NCI-H1105 treated with DMSO at 0.1 percent for 48 hours (cell line): ENCODE measurements at regions not wholly inside any gene's neighbourhood (a gene's known extent, or its start where the extent isn't known, plus 50 kb on each side); places are given as distances from the start of the nearest gene placed in this dataset.

Experiments
- DNase-seq: peaks from one replicate; lab custom pipeline; 2025; lab: John Stamatoyannopoulos, UW

DNA sequence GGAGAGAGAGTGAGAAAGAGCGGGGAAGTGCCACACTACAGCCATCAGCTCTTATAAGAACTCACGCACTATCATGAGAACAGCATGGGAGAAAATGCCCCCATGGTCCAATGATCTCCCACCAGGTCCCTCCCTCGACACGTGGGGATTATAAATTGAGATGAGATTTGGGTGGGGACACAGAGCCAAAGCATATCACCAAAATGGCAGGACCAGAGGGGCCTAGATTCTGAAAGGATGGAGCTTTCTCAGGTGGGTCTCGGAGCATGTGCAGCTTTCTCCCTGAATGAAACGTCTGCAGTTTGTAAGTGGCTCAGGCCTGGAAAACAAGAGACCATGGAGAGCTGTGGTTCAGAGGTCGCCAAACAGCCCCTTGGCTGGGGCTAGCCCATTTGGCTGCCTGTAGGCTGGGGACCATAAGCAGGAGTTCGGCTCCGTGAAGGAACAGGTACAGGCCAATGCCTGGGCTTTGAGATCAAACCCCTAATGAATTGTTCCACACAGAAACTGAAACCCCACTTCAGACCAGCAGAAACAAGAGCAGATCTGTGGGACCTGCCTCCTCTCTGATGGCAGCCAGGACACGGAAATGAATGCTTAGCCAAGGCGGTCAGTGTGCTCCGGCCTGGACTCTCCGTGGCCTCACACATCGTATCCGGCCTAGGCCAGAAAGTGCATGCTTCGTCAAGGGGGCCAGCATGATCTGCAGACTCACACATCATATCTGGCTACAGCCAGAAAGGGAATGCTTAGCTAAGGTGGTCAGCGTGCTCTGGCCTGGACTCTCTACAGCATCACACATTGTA is 111.2 kb upstream of the TMEM18 start:
- no peak for DNase-seq

DNA sequence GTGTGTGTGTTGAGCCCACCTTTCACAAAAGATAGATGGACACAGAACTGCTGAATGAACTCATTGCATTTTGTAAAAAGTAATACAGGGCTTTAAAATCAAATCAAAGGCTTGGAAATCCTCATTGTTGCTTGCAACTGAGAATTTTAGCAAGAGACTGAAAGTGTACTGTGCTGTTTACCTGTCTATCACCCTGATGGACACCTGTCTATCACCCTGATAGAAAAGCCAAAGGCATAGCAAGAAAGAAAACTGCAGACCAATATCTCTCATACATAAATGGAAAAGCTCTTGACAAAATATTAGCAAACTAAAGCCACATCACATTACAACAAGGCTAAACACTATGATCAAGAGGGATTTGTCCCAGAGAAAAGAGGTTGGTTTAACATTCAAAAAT is 107.5 kb upstream of the TMEM18 start:
- no peak for DNase-seq

DNA sequence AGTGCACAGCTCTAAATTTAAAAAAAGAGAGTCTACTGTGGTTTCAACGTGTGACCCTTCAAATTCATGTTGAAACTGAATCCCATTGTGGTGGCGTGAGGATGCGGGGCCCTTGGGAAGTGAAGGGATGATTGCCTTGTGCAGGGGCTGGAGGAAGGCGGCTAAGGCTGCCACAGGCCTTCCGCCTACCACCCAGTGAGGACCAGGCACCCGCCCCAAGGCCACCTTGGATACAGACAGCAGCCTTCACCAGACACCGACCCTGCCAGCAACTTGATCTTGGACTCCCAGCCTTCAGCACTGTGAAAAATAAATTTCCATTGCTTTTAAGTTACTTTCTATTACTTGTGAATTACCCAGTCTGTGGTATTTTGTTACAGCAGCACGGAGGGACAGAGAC is 103.4 kb upstream of the TMEM18 start:
- no peak for DNase-seq

DNA sequence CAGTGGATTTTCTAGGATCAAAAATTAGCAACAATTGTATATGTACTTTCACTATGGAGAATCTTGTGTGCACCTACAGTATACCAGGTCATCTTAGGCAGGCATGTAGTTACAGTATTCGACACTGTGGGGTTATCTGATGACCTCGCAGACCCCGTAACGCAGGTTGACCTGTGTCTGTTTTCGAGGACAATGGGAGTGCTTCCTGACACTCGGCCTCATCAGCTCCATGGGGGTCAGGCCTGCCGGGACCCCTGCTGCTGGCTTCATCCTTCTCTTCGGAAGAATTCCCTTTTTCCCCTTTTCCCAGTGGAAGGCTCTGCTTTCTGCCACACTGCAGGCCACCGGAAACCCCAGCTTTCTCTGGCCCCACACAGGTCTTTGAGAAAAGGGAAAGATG is 102.8 kb upstream of the TMEM18 start:
- no peak for DNase-seq

DNA sequence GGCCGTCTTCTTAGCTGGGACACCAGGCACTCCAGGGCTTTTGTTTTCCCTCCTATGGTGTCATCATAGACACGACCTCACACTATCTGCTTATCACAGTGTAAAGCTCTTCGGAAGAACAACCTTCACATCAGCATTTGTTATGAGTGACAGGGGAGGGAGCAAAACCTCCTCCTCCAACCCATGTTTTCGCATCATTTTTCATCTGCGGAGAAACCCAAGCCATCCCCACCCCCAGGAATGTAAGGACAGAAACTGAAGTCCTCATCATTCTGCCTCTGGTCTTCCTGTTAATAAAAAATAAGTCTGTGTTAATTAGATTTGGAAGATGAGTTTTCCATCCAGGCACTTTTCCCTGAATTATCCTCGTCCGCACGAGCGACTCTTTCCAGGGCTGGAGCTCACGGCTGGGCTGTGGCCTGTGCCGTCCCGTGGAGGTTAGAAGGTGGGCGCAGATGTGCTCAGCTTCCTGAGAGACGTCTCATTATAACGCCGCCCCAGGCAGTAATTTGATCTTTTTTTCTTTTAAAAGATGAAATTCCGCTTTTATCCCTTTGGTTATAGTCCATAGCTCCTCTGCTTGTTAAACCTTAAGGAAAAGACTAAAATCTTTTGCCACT is 101.6 kb upstream of the TMEM18 start:
- no peak for DNase-seq

DNA sequence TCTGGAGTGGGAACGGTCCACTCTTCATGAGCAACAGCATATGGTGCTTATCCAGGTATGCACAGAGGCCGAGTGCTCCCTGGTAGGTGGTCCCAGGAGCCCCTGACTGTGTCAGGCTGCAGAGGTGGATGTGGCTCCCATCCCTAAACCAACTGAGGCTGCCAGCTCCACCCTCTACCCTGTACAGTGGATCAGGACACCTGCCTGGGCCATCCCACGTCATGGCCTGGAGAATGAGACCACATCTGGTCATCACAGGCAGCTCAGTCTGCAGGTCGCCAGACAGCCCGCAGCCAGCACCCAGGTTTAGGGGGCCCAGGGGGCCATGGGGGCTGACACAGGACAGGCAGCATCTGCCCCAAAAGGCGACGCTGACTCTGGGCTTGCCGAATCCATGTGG is 100.3 kb upstream of the TMEM18 start:
- no peak for DNase-seq

DNA sequence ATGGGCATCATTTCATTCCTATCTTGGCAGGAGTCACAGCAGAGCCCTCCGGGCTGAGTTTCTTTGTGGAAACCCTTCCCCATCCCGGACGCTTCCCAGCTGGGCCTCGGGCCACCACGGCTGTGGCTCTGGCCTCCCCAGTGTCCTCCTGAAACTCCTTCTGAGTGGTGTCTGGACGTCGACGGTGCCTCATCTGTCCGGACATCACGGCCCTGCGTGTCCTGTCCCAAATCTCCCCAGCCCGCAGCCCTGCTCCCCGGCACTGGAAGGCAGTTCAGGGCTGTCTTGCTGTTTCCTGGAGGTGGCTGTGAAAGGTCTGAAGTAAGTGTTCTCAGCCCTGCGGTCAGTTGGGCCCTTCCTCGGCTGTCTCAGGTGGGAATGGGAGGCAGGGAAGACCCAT is 99.8 kb upstream of the TMEM18 start:
- DNase-seq, result no peak

DNA sequence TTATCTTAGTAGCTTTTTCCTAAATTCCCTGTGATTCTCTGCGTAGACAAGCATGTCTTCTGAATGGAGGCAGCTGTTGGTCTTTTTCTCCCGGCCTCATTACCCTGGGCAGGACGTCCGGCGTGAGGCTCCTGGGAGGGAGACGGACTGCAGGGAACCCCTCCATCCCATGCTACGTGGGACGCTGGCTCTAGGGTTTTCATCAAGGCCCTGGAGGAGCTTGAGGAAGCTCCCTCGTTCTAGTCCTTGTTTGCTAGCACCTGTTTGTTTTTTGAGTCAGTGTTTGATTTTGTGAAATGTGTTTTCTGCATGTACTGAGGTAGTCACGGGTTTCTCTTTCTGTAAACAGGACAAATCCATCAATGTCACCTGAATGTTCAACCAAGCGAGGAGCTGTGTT is 99.3 kb upstream of the TMEM18 start:
- DNase-seq, result no peak

DNA sequence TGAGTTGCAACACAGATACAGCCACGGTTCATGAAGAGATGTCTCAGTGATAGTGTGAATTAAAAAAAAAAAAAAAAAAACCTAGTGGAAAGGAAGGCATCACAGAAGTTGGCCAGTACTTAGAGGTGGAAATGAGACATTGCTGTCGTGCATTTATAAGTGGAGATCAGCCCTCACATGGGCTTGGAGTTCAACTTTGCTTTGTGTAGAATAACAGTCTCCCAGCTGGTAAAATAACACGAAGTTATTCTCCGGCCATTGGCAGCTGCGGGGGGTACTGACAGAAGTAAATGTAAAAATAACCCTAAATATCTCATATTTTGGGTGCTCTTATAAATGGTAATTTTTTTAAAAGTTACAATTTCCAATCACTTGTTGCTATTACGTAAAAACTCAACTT is 98.8 kb upstream of the TMEM18 start:
- no peak for DNase-seq

DNA sequence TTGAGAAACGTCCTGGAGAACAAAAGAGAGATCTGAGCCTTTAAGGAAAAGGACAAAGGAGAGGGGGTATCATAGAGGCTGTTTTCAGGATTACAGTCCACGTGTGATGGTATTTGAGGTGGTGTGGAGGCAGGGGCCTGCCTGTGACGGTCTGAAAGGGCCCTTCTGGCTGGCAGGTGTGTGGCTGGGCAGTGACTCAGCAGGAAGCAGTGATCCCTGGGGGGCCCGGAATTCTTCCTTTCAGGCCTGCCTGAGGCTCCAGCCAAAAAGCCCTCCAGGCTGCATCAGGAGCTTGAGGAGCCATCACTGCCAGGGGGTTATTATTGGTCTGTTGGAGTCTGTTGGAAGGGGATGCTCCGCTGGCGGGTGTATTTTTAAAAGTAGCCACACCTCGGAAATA is 97.2 kb upstream of the TMEM18 start:
- no peak for DNase-seq

DNA sequence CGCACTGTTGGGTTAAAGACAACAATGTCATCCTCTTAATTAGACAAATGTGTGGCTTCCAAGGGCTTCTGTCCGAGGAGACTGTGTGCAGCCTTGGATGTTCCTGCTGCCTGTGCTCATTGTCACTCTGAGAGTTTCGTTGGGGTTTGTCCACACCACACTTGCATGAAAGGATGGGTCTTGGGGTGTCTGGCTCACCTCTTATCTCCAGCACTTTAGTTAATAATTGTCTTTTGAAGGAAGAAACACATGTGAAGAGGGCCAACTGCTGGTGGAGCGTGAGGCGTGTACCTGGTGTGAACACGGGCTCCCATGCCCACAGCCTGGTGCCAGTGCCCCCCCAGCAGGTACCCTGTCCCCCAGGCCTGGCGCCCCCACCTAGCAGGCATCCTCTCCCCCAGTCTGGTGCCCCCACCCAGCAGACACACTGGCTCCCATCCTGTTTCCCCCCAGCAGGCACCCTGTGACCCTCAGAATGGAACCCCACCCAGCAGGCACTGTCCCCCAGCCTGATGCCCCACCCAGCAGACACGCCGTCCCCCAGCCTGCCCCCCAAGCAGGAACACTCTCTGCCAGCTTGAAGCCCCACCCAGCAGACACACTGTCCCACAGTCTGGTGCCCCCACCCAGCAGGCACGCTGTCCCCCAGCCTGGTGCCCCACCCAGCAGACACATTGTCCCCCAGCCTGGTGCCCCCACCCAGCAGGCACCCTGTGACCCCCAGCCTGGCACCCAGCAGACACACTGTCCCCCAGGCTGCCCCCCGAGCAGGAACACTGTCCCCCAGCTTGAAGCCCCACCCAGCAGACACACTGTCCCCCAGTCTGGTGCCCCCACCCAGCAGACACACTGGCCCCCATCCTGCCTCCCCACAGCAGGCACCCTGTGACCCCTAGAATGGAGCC is 96.3 kb upstream of the TMEM18 start:
- no peak for DNase-seq

DNA sequence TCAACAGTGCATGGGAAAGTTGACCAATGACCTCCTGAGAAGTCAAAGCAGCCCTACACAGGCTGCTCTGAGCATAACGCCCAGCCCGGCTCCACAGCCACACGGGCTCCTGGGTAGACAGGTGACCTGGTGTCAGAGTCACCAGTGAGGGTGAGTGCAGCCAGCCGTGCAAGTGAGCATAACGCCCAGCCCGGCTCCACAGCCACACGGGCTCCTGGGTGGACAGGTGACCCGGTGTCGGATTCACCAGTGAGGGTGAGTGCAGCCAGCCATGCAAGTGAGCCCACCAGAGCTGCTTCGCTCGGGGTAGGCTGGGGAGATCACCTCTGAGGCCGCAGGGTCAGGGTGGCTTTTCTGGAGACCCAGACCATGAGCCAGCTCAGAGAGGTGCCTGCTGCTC is 94.3 kb upstream of the TMEM18 start:
- no peak for DNase-seq

DNA sequence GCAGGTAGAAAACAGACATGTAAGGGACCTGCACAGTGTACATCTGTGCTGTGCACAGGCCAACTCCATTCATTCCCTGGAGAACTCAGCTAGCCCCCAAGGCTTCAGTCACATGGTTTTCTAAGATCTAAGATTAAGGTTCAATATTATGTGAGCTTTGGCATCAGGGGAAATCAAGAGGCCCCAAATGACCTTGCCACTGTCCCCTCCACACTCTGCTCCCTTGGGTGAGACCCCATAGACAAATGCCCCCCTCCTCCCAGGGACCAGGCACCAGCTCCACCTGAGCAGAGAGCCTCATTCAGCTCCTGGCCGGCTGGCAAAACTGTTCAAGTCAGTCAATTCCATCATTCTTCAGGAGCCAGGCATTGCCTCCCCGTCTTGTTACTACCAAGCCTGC is 93.6 kb upstream of the TMEM18 start:
- no peak for DNase-seq

DNA sequence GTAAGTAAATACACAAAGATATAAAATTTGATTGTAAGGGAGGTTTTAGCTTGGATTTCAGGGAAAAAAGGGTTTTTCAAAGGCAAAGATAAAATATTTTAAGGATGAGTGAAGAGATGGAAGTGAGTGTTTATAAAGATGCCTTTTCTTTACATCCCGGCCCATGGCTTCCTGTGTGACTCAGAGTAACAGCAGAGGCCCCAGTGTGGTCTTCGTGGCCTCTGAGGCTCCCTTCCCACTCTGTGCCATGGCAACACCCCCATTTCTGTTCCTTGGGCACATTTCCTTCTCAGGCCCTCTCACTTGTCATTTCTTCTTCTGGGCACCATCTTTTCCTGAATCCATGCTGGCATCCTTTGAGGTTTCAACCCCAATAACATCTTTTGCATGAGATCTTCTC is 92.6 kb upstream of the TMEM18 start:
- no peak for DNase-seq

DNA sequence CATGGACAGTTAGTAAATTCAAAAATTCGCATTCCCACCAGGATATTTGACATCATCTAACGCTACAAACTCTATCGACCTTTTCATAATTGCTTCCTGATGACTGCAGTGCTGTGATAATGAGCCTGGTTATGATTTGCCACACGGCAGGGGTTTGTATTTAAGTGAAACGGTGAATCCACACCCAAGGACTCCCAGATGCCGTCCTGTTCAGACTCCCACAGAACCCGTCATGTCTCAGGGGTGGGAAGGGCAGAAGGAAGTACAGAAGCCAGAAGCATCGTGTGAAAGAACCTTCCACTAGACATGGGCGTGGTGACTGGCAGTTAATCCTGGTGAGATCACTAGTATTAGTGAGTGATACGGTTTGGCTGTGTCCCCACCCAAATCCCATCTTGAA is 91.2 kb upstream of the TMEM18 start:
- no peak for DNase-seq

DNA sequence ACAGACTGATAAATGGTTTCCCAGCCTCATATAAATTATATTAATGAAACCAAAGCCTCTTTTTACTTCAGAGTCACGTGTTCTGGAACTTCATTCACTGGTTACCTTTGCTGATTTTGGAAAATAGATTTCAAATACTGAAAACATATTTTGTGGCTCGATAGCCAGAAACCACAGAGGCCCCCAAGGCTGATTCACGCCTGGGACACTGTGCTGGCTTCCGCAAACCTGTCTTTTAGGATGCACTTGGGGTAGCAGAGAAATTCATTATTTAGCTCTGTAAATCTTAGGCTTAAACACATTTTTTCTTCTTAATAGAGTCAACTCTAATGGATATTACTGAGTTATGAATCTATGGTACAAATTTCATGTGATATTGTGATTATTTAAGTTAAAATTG is 90.7 kb upstream of the TMEM18 start:
- DNase-seq, result no peak

DNA sequence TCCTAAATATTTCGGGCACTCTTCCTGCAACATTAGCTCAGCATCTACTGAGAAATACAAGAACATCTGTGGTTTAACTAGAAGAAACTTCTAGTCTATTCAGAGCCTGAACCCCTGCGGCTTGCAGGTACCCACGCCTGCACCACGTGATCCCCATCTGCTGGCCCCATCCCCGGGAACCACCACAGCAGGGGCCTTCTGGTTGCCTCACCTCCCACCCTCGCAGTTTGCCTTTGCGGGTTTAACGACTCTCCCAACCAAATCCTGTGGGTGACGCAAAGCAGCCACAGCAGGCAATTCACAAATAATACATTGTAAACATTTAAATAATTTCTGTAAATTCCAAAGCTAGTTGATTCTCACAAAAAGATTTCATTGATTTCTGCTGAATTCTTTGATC is 90.2 kb upstream of the TMEM18 start:
- DNase-seq, result no peak

DNA sequence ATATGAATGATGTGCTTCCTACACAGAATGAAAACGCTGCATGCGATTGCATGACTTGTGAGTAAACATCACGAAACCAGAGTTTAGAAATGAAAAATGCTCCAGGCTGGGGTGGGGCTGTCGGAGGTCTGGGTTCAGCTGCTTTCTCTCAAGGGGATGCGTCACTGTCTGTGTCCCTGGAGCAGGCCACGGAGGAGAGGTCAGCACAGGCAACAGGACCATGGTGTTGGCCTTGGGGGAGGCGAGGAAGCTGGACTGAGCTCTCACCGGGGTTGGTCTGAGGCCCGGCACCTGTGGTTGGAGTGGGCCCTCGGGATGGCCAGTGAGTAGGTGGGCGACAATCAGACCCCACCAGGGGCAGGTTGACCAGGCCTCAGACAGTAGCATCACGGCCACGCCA is 89.0 kb upstream of the TMEM18 start:
- DNase-seq, result no peak

DNA sequence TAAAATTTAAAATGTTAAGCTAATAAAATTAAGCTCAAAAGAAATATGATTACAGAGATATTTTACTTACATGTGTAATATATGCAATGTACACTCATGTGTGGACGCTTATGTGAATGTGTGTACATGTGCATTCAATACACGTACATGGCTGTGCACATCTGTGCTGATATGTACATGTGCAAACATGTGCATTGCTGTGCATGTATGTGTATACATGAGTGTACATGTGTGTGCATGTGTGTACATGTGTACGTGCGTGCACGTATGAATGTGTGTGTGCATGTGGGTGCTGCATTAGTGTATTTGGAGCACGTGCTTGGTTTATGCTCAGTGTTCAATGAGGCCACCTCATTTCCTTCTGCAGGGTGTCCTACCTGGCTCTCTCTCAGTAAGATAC is 88.2 kb upstream of the TMEM18 start:
- no peak for DNase-seq

DNA sequence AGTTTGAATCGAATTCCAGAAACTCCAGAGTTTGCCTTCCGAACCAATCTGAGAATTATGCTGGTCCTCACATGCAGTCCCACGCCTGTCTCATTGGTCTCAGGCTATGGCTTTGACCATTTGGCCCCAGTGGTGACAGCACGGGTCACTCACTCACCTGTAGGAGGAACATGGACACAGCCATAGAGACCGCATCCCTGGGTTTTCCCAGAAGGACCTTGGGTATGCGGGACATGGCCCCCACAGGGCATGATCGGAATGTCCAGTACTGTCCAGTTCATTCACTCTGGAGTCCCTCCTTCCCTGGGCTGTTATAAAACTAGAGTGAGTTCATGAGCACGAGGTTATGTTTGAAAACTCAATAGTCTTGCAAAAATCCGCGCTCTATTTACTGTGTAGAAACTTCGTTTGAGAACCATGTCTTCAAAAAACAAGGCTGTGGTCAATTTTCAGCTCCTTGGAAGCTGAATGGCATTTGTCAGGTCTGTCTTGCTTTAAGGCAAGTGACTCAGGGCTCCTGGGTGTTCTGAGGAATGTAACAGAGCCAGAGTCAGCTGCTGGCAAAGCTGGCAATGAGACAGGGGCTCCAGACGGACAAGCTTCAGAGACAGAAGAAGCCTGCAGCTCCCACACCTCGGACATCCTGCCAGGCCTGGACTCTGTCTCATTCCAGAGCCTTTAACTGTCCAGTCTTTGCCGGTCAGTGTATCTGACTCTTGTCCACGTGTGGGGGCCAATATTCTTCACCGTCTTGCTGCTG is 86.7 kb upstream of the TMEM18 start:
- no peak for DNase-seq

DNA sequence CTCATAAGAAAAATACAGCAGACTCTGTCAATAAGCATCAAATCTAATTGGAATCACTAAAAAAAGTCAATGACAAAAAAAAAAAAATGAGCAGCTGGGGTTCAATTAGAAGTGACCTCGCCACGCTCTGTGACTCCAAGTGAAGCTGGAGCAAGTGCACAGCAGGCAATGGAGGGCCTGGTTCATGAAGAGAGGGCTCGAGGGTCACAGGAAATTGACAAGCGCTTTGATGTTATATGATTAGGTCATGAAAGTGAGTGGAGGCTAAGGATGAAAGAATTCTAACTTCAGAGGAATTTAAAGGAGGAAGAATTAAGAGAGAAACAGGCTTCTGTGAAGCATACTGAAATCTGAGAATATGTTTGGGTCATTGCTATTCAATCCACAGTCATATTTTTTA is 85.4 kb upstream of the TMEM18 start:
- DNase-seq, result no peak

DNA sequence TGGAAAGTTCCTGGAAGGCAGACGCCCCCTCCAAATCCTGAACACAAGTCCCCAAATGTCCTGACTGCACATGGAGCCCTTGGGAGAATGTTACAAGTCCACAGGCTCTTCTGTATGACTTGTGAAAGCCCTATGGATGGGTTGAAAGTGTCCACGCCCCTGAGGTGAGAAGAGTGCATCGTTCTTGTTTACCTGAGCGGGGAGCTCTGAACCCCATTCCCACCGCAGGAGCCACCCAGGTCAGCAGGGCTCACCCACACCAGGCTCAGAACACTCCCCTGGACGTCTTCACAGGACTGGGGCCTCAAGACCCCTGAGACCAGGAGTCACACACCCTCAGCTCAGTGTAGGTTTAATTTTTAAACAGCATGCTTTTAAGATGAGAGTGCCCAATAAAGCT is 84.2 kb upstream of the TMEM18 start:
- no peak for DNase-seq
